ENCODE measurements at regions not wholly inside any gene's neighbourhood (a gene's known extent, or its start where the extent isn't known, plus 50 kb on each side); places are given as distances from the start of the nearest gene placed in this dataset.

DNA sequence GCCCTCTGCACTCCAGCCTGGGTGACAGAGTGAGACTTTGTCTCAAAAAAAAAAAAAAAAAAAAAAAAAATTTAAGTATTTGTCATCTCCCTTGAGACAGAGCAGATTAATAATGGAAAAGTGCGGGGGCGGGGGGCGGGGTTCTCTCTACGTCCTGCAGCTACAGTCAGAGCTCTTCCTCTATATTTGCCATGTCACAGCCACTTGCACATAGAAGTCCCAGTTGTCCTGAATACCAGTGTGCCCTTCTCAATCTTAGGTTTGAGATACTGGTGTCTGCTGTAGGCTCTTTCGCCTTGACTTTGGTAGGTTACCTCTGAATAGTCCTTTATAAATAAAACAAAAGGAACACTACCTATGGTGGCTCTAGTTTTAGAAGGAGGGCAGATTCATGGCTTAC is 237.8 kb upstream of the PGRMC2 start:
- no peaks in the 10 kb centered on the region for H3K4me1 ChIP-seq
- H3K79me2 ChIP-seq: no peaks in the 10 kb centered on the region
- no peak overlapping the region for H3K4me3 ChIP-seq (ENCODE audit: low read depth, low read length)
- H3K36me3 ChIP-seq (ENCODE audit: control insufficient read depth, insufficient read depth, low read length): no peaks in the 10 kb centered on the region
- H2AFZ ChIP-seq: no peak overlapping the region
- no peak overlapping the region for H3K27ac ChIP-seq
- no peak overlapping the region for H3K4me2 ChIP-seq (ENCODE audit: low read length)
- TF ChIP-seq, protein P1, sequence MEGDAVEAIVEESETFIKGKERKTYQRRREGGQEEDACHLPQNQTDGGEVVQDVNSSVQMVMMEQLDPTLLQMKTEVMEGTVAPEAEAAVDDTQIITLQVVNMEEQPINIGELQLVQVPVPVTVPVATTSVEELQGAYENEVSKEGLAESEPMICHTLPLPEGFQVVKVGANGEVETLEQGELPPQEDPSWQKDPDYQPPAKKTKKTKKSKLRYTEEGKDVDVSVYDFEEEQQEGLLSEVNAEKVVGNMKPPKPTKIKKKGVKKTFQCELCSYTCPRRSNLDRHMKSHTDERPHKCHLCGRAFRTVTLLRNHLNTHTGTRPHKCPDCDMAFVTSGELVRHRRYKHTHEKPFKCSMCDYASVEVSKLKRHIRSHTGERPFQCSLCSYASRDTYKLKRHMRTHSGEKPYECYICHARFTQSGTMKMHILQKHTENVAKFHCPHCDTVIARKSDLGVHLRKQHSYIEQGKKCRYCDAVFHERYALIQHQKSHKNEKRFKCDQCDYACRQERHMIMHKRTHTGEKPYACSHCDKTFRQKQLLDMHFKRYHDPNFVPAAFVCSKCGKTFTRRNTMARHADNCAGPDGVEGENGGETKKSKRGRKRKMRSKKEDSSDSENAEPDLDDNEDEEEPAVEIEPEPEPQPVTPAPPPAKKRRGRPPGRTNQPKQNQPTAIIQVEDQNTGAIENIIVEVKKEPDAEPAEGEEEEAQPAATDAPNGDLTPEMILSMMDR (IDR thresholded peaks at IDR 0.05): no peak
- no peaks in the 10 kb centered on the region for H3K9me3 ChIP-seq (ENCODE audit: control insufficient read depth, low read length)
- no peak overlapping the region for H3K9ac ChIP-seq
- H3K27me3 ChIP-seq (ENCODE audit: control insufficient read depth, insufficient read depth, low read length): no peaks in the 10 kb centered on the region

DNA sequence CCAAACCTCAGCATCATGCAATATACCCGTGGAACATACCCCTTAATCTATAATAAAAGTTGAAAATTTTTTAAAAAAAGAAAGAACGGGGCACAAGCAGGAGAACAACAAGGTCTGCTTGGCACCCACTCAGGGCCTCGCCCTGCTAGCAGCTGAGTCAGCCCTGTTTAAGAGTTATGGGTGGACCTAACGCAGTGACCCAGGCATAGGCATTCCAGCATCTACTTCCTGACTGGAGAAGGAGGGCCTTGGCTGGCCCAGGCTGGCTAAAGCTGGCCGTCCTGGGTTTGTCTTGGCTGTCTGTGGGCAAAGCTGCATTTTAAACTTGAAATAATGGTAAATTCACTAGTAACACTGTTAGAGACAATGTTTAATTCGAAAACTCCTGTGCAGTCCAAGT is 236.7 kb upstream of the PGRMC2 start:
- Histone ChIP-seq H3K4me1 (no peaks in the 10 kb centered on the region), H3K4me2 (ENCODE audit: low read length) (no peak overlapping the region), H3K4me3 (ENCODE audit: low read depth, low read length) (no peak overlapping the region), H3K27me3 (ENCODE audit: control insufficient read depth, insufficient read depth, low read length) (no peaks in the 10 kb centered on the region), H2AFZ (no peak overlapping the region), H3K36me3 (ENCODE audit: control insufficient read depth, insufficient read depth, low read length) (no peaks in the 10 kb centered on the region), H3K9me3 (ENCODE audit: control insufficient read depth, low read length) (no peaks in the 10 kb centered on the region), H3K9ac (no peak overlapping the region), H3K79me2 (no peaks in the 10 kb centered on the region), H3K27ac (no peak overlapping the region)
- TF ChIP-seq, protein P1 (IDR thresholded peaks at IDR 0.05): no peak

DNA sequence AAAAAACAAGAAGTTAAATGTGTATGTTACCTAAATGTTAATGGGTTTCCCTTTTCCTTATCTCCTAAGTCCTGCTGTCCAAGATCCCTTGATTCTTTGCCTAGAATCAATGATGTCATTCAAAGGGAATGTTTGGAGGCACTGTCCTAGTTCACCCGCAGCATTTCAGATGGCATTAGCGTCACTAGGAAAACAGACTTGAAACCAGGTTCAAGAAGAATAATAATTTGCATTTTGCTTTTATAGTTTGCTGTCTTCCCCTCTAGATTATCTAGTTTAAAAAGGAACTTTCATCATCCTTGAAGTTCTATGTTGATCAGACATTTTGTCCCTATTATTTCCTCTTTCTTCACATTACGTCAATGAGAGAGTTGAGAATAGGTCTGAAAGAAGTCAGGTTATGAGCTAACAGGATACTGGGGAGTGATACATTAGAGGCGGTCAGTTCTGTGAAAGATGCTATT is 234.1 kb upstream of the PGRMC2 start:
- Histone ChIP-seq H3K4me1 (no peaks in the 10 kb centered on the region), H3K9ac (no peak overlapping the region), H3K4me3 (ENCODE audit: low read depth, low read length) (no peak overlapping the region), H3K9me3 (ENCODE audit: control insufficient read depth, low read length) (no peaks in the 10 kb centered on the region), H3K27ac (no peak overlapping the region), H3K4me2 (ENCODE audit: low read length) (peak overlapping the region; percentile 8), H3K27me3 (ENCODE audit: control insufficient read depth, insufficient read depth, low read length) (no peaks in the 10 kb centered on the region), H3K36me3 (ENCODE audit: control insufficient read depth, insufficient read depth, low read length) (no peaks in the 10 kb centered on the region), H3K79me2 (no peaks in the 10 kb centered on the region), H2AFZ (no peak overlapping the region)
- TF ChIP-seq, protein P1 (IDR thresholded peaks at IDR 0.05): no peak

DNA sequence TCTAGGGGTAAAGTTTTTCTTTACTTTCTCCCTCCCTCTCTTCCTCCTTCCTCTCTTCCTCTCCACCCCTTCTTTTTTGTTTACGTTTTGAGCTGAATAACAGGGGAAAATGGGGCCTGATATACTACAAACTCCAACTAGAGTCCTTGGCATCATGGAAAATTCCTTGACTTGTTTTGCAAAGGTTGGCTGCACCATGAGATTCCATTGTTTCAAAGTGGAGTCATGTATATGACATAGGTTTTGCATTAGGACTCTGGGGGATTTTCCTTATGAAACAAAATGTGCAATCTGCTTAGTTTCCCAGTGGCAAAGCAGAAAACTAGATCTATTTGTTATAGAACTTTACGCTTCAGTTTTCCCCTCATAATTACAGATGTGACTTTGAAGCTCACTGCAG is 233.5 kb upstream of the PGRMC2 start:
- no peak overlapping the region for H2AFZ ChIP-seq
- H3K4me2 ChIP-seq (ENCODE audit: low read length): no peak overlapping the region
- H3K4me1 ChIP-seq: no peaks in the 10 kb centered on the region
- H3K27me3 ChIP-seq (ENCODE audit: control insufficient read depth, insufficient read depth, low read length): no peaks in the 10 kb centered on the region
- H3K36me3 ChIP-seq (ENCODE audit: control insufficient read depth, insufficient read depth, low read length): no peaks in the 10 kb centered on the region
- TF ChIP-seq, protein P1 (IDR thresholded peaks at IDR 0.05): no peak
- H3K9ac ChIP-seq: no peak overlapping the region
- no peaks in the 10 kb centered on the region for H3K79me2 ChIP-seq
- no peak overlapping the region for H3K4me3 ChIP-seq (ENCODE audit: low read depth, low read length)
- no peak overlapping the region for H3K27ac ChIP-seq
- no peaks in the 10 kb centered on the region for H3K9me3 ChIP-seq (ENCODE audit: control insufficient read depth, low read length)

DNA sequence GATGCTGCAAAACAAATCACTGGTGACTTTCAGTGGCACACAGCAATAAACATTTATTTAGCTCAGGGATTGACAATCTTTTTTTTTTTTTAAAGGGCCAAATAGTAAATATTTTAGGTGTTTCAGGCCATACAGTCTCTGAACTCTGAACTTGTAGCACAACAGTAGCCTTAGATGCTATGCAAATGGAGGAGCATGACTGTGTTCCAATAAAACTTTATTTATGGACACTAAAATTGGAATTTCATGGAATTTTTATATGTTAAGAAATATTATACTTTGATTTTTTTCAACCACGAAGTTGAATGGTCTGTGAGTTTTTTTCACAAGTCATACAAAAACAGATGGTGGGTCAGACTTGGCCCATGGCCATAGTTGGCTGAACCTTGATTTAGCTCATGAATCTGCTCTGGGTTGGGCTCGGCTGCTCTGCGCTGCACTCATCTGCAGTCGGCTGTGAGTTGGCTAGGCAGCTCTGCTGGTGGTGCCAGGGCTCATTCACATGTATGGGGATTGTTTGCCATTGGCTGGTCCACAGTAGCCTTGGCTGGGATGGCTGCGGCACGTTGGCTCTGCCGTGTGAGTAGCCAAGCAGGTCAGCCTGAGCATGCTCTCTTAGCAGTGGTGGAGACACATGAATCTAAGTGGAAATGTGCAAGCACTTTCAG is 231.7 kb upstream of the PGRMC2 start:
- Histone ChIP-seq H3K9me3 (ENCODE audit: control insufficient read depth, low read length) (no peaks in the 10 kb centered on the region), H3K4me1 (no peaks in the 10 kb centered on the region), H3K27me3 (ENCODE audit: control insufficient read depth, insufficient read depth, low read length) (no peaks in the 10 kb centered on the region), H3K4me3 (ENCODE audit: low read depth, low read length) (no peak overlapping the region), H2AFZ (no peak overlapping the region), H3K79me2 (no peaks in the 10 kb centered on the region), H3K36me3 (ENCODE audit: control insufficient read depth, insufficient read depth, low read length) (no peaks in the 10 kb centered on the region), H3K9ac (no peak overlapping the region), H3K27ac (no peak overlapping the region), H3K4me2 (ENCODE audit: low read length) (no peak overlapping the region)
- TF ChIP-seq, protein P1 (IDR thresholded peaks at IDR 0.05): no peak

Measured in parathyroid adenoma (tissue), 2 donors.